Transverse colon (tissue), 4 donors: ENCODE measurements at regions not wholly inside any gene's neighbourhood (a gene's known extent, or its start where the extent isn't known, plus 50 kb on each side); places are given as distances from the start of the nearest gene placed in this dataset.

ENCODE experiments used
- CTCF ChIP-seq, 5 experiments: fragments of 200-600 bp in 3 of 5; fragments of 450-650 bp in 2 of 5; sonication (generic) in 3 of 5; IDR thresholded peaks; 1 replicate in 2 of 5; 2 replicates in 3 of 5; pipeline ENCODE4 v1.5.1; 2016 to 2017; ENCODE audit warnings: antibody characterized with exemption in 5 of 5, inconsistent platforms in 3 of 5, mild to moderate bottlenecking in 2 of 5, moderate library complexity in 1 of 5
- EP300 ChIP-seq: sonication (generic); formaldehyde crosslinking; IDR thresholded peaks from one replicate; pipeline ENCODE4 v1.6.1; 2017; ENCODE audit warnings: antibody characterized with exemption, low read depth
- POLR2AphosphoS5 ChIP-seq, 3 donors: sonication (generic); formaldehyde crosslinking; IDR thresholded peaks; one replicate each; pipeline ENCODE4 v1.6.1; 2016; ENCODE audit warnings: antibody characterized with exemption in 3 of 3

- TF ChIP-seq CTCF (IDR thresholded peaks at IDR 0.05) (no peak), POLR2AphosphoS5 (IDR thresholded peaks at IDR 0.05) (no peak), EP300 (no peak)
These were observed 524.7 kb upstream of the SMIM31 start for GRCh38 chr4:164229255-164229654.
